HepG2 (cell line): ENCODE measurements at regions not wholly inside any gene's neighbourhood (a gene's known extent, or its start where the extent isn't known, plus 50 kb on each side); places are given as distances from the start of the nearest gene placed in this dataset.

Experiments used
- FOXP4 ChIP-seq: sonication (generic); formaldehyde crosslinking; IDR thresholded peaks from 2 replicates; pipeline ENCODE4 v1.4.0; 2020; ENCODE audit warnings: missing genetic modification reagents
- HMGXB3 ChIP-seq: sonication (generic); formaldehyde crosslinking; IDR thresholded peaks from 2 replicates; pipeline ENCODE4 v1.4.0; 2020; ENCODE audit warnings: missing genetic modification reagents, borderline replicate concordance
- JUNB ChIP-seq: sonication (generic); formaldehyde crosslinking; IDR thresholded peaks from 2 replicates; pipeline ENCODE4 v1.8.0; 2022; ENCODE audit warnings: missing genetic modification reagents, mild to moderate bottlenecking, borderline replicate concordance
- KLF16 ChIP-seq, 2 experiments: sonication (generic) in 1 of 2; formaldehyde crosslinking in 1 of 2; IDR thresholded peaks; 2 replicates each; pipeline versions ENCODE4 v1.6.1 to v1.8.0; 2016 to 2023; ENCODE audit warnings: missing genetic modification reagents in 2 of 2, missing compliant biosample characterization in 1 of 2
- MXD4 ChIP-seq: IDR thresholded peaks from 2 replicates; pipeline ENCODE4 v1.6.1; 2016; ENCODE audit warnings: mild to moderate bottlenecking, missing biosample characterization, missing genetic modification reagents
- SIX4 ChIP-seq: sonication (generic); formaldehyde crosslinking; IDR thresholded peaks from 2 replicates; pipeline ENCODE4 v1.4.0; 2020; ENCODE audit warnings: missing genetic modification reagents
- STAT5B ChIP-seq: sonication (generic); formaldehyde crosslinking; IDR thresholded peaks from 2 replicates; pipeline ENCODE4 v1.4.0; 2020; ENCODE audit warnings: missing genetic modification reagents
- SYNCRIP ChIP-seq: fragments of 200-400 bp; formaldehyde crosslinking; IDR thresholded peaks from 2 replicates; pipeline ENCODE4 v1.6.1; 2018; ENCODE audit warnings: mild to moderate bottlenecking, low read depth, low read length; ENCODE audit not compliant: insufficient read depth
- U2AF2 ChIP-seq: fragments of 200-400 bp; formaldehyde crosslinking; IDR thresholded peaks from 2 replicates; pipeline ENCODE4 v1.6.1; 2017; ENCODE audit warnings: low read depth, mild to moderate bottlenecking, low read length
- ZFP1 ChIP-seq: IDR thresholded peaks from 2 replicates; pipeline ENCODE4 v1.6.1; 2016
- ZFYVE20 ChIP-seq: sonication (generic); formaldehyde crosslinking; IDR thresholded peaks from 2 replicates; pipeline ENCODE4 v1.8.0; 2023; ENCODE audit warnings: low read depth, mild to moderate bottlenecking, moderate library complexity, missing genetic modification reagents, borderline replicate concordance
- ZIK1 ChIP-seq: sonication (generic); formaldehyde crosslinking; IDR thresholded peaks from 2 replicates; pipeline ENCODE4 v1.5.0; 2020; ENCODE audit warnings: mild to moderate bottlenecking, low read depth, missing genetic modification reagents, borderline replicate concordance

GRCh38 chr3:18643281-18643680 is 218.1 kb upstream of the SATB1 start (continued):
- TF ChIP-seq HMGXB3 (no peak), MXD4 (CRISPR knock-in tag) (no peak), ZFYVE20 (CRISPR knock-in tag) (no peak), SYNCRIP (no peak), JUNB (CRISPR knock-in tag) (no peak), ZIK1 (CRISPR knock-in tag) (no peak), STAT5B (CRISPR knock-in tag) (no peak), ZFP1 (CRISPR knock-in tag) (no peak), KLF16 (CRISPR knock-in tag; IDR thresholded peaks at IDR 0.05) (no peak), U2AF2 (no peak), FOXP4 (no peak), SIX4 (CRISPR knock-in tag) (no peak)
